ENCODE measurements at regions not wholly inside any gene's neighbourhood (a gene's known extent, or its start where the extent isn't known, plus 50 kb on each side); places are given as distances from the start of the nearest gene placed in this dataset.

DNA sequence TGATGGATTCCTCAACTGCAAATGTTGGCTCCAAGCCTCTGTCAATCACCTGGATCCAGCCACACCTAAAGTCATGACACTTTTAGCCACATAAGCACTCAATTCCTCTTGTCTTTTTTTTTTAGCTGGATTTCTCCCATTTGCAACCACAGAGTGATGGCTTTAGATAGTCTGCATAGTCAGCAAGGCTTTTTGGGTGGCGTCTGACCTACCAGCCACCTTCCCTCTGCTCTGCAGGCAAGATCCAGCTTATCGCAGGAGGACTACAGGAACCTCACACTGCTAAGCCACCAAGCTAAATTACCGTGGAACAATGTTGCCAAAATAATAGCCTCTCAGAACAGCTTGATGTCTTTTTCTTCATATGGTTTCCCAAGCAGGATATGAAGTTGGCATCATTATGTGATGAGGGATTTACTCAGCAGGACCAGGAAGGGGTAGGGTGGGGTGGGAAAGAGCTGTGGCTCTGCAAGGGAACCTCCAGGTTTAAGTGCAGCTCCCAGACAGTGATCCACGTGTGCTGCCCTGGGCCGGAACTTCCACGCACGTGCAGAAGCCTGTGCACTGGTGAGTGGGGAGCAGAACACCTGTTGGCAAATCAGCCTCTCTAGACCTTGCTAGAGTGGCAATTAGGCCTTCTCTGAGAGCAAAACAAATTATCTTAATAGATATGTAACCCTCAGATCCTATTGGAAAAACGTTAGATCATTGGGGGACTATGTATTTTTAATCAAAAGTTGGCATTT lies 170.6 kb upstream of the NCK2 start:
- no peak for DNase-seq
- no peak overlapping the region for H3K27ac ChIP-seq (ENCODE audit: low read depth in 2 of 2, low read length in 1 of 2)
- no peaks in the 10 kb centered on the region for H3F3A ChIP-seq (replicated peaks; ENCODE audit: insufficient read depth)
- no peaks in the 10 kb centered on the region for H3K36me3 ChIP-seq (replicated peaks in 1 of 2; ENCODE audit: control insufficient read depth in 1 of 2, insufficient read depth in 2 of 2, low read length in 1 of 2)
- no peaks in the 10 kb centered on the region for H3K9me2 ChIP-seq
- CTCF ChIA-PET = interaction anchor here (1.2 to 1.4 kb wide), 5 partner anchors 7 to 531 kb away, joined by 3 to 4 read pairs (median 3); no protein-coding TSS in a partner anchor
- H3K9me3 ChIP-seq = no peaks in the 10 kb centered on the region
- no peaks in the 10 kb centered on the region for H3K79me2 ChIP-seq (ENCODE audit: insufficient read depth)
- H3K4me2 ChIP-seq = peak overlapping the region; percentile 51; the same call in 1 of the 2 replicates
- H3K4me1 ChIP-seq (ENCODE audit: control insufficient read depth in 1 of 2, insufficient read depth in 2 of 2, low read depth in 1 of 2, low read length in 1 of 2) = no peaks in the 10 kb centered on the region
- 61% methylated on average over 8 of the region's 8 CpGs for WGBS (ENCODE audit: low lambda C conversion rate)
- TF ChIP-seq GABPA (IDR thresholded peaks at IDR 0.05; ENCODE audit: low read depth) = no peak
- TF ChIP-seq, protein P1, sequence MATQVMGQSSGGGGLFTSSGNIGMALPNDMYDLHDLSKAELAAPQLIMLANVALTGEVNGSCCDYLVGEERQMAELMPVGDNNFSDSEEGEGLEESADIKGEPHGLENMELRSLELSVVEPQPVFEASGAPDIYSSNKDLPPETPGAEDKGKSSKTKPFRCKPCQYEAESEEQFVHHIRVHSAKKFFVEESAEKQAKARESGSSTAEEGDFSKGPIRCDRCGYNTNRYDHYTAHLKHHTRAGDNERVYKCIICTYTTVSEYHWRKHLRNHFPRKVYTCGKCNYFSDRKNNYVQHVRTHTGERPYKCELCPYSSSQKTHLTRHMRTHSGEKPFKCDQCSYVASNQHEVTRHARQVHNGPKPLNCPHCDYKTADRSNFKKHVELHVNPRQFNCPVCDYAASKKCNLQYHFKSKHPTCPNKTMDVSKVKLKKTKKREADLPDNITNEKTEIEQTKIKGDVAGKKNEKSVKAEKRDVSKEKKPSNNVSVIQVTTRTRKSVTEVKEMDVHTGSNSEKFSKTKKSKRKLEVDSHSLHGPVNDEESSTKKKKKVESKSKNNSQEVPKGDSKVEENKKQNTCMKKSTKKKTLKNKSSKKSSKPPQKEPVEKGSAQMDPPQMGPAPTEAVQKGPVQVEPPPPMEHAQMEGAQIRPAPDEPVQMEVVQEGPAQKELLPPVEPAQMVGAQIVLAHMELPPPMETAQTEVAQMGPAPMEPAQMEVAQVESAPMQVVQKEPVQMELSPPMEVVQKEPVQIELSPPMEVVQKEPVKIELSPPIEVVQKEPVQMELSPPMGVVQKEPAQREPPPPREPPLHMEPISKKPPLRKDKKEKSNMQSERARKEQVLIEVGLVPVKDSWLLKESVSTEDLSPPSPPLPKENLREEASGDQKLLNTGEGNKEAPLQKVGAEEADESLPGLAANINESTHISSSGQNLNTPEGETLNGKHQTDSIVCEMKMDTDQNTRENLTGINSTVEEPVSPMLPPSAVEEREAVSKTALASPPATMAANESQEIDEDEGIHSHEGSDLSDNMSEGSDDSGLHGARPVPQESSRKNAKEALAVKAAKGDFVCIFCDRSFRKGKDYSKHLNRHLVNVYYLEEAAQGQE (IDR thresholded peaks at IDR 0.05; ENCODE audit: low read depth, low read length) = no peak
- TF ChIP-seq, protein P2, sequence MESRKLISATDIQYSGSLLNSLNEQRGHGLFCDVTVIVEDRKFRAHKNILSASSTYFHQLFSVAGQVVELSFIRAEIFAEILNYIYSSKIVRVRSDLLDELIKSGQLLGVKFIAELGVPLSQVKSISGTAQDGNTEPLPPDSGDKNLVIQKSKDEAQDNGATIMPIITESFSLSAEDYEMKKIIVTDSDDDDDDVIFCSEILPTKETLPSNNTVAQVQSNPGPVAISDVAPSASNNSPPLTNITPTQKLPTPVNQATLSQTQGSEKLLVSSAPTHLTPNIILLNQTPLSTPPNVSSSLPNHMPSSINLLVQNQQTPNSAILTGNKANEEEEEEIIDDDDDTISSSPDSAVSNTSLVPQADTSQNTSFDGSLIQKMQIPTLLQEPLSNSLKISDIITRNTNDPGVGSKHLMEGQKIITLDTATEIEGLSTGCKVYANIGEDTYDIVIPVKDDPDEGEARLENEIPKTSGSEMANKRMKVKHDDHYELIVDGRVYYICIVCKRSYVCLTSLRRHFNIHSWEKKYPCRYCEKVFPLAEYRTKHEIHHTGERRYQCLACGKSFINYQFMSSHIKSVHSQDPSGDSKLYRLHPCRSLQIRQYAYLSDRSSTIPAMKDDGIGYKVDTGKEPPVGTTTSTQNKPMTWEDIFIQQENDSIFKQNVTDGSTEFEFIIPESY (IDR thresholded peaks at IDR 0.05; ENCODE audit: borderline replicate concordance, low read depth) = no peak
- TF ChIP-seq RFX5 (IDR thresholded peaks at IDR 0.05; ENCODE audit: low read length) = no peak
- no peak for TF ChIP-seq JUND (IDR thresholded peaks at IDR 0.05)
- no peak for TF ChIP-seq EP300 (IDR thresholded peaks at IDR 0.05; ENCODE audit: borderline replicate concordance in 1 of 2, low read depth in 1 of 2, low read length in 1 of 2)
- TF ChIP-seq TEAD4 (IDR thresholded peaks at IDR 0.05; ENCODE audit: borderline replicate concordance, insufficient read depth) = no peak
- TF ChIP-seq MEF2A (IDR thresholded peaks at IDR 0.05; ENCODE audit: borderline replicate concordance, low read depth) = no peak
- no peak for TF ChIP-seq FOXJ3 (CRISPR knock-in tag; IDR thresholded peaks at IDR 0.05)
- no peak for TF ChIP-seq CHD2 (IDR thresholded peaks at IDR 0.05; ENCODE audit: low read length, partially characterized antibody)
- TF ChIP-seq RXRA (IDR thresholded peaks at IDR 0.05; ENCODE audit: borderline replicate concordance, low read depth) = no peak
- no peak for TF ChIP-seq YY1 (IDR thresholded peaks at IDR 0.05; ENCODE audit: low read depth)
- TF ChIP-seq RAD21 (IDR thresholded peaks at IDR 0.05; ENCODE audit: low read length) = no peak
- H3K27me3 ChIP-seq (ENCODE audit: insufficient read depth) = no peaks in the 10 kb centered on the region; the same call in 1 of the 2 replicates
- POLR2A ChIA-PET = no interaction called here
- H3K9ac ChIP-seq = no peak overlapping the region
- H3K4me3 ChIP-seq (ENCODE audit: low read depth in 2 of 2, low read length in 1 of 2) = no peak overlapping the region
- no peak overlapping the region for H2AFZ ChIP-seq (ENCODE audit: low read depth)
- H4K20me1 ChIP-seq (ENCODE audit: insufficient read depth) = no peaks in the 10 kb centered on the region

Data from SK-N-SH (cell line).